Stimulated activated CD8-positive, alpha-beta memory T cell treated with anti-CD3 and anti-CD28 coated beads, Interleukin-15, amount 100 ng/mL, for 48 hours (primary cell): ENCODE measurements at regions not wholly inside any gene's neighbourhood (a gene's known extent, or its start where the extent isn't known, plus 50 kb on each side); places are given as distances from the start of the nearest gene placed in this dataset.

ENCODE experiments used
- DNase-seq, 2 donors: peaks; one replicate each; pipeline ENCODE4 v3.0.0-alpha.2; 2020; ENCODE audit warnings: low read depth in 2 of 2

DNA sequence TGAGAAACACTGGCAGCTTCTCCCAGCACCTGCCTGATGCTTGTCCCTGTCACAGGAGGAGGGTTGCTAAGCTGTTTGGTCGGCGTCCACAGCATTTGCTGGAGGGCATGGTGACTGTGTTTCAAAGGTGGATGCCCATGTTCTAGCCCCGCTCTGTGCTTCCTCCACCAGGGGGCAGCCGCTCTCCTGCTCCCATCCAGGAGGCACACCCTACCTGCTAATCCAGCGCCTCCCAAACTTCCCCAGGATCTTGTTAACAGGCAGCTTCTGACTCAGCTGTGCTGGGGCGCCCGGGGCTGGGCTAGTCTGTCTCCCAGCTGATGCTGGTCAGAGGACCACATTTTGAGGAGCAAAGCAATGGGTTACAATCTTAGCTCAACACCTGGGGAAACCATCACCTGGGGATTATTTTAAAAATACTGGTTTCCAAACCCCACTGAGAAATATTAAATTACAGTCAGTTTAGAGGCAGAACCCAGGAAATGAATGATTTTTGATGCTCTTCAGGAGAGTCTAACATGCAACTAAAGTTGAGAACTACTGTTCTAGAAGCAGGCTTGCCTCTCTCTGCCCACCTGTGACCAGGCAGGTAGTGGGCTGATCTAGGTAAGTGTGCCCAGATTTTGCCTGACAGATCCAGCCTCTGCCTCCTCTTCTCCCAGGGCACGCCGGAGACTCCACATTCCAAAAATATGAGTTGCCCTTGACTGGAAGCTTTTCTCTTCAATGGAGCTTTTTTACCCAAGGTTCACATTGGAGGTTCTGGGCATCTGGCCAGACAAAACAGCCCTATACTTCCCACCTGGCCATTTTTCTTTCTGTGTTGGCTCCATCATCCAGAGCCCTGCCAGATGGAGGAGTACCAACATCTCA lies 92.7 kb upstream of the GPR26 start:
- DNase-seq, result peak; percentile 14 to 28

- no peak for DNase-seq
Measured at GRCh38 chr10:123574109-123574698, 92.0 kb upstream of the GPR26 start.

DNA sequence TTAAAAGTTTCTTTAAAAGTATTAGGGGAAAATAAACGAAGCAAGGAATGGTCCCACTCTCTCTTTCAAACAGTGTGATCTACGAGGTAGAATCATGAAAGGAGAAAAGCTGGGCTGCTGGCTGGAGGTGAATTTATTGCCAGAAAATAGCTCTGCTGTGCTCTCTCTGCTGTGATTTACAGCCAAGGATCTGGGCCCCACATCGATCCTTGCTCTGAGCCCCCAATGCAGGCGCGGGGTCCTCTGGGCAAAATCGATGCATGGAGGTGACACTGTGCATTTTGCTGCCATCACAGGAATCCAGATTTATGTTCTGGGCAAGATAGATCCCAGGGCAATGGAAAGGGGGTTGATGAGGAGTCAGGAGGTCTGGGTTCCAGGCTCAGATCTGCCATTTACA lies 91.0 kb upstream of the GPR26 start:
- DNase-seq, result no peak

DNA sequence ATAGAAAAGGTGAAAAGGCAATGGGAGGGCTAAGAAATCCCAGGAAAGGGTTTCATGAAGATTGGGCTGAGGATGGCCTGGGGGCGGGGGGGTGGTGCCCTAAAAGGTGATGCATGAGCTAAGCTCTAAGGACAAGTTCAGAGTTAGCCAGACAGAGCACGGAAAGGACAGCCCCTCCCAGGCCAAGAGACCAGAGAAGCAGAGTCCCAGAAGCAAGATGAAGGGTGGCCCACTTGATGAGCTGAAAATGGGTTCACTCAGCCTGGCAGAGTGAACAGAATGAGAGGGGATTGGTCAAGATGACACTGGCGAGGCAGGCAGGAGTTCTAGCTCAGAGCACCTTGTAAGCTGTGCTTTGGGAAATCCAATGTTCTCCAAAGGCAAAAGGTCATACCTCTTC lies 89.4 kb upstream of the GPR26 start:
- DNase-seq, result no peak

DNA sequence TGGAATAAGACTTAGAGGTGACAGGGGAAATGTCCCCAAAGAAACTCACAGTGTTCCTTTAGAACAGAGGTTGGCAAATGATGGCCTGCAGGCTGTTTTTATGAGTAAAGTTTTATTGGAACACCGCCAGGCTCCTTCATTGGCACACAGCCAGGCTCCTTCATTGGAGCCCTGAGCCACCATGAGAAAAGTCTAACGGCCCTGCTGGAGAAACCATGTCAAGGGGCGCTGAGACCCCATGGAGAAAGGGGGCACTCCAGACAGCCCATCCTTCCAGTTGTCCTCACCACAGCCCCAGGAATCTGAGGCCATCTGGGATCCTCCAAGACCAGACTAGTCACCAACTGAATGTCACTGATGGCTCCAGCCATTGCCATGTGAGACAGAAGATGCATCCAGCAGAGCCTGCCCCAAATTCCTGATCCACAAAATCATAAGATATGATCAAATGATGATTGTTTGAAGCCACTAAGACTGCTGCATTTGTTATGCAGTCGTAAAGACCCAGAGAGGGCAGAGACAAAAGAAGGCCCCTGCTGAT lies 88.2 kb upstream of the GPR26 start:
- no peak for DNase-seq

- DNase-seq, result no peak
Measured at GRCh38 chr10:123578721-123579120, 87.4 kb upstream of the GPR26 start.

GRCh38 chr10:123579675-123580074 lies 86.5 kb upstream of the GPR26 start:
- DNase-seq, result no peak

DNA sequence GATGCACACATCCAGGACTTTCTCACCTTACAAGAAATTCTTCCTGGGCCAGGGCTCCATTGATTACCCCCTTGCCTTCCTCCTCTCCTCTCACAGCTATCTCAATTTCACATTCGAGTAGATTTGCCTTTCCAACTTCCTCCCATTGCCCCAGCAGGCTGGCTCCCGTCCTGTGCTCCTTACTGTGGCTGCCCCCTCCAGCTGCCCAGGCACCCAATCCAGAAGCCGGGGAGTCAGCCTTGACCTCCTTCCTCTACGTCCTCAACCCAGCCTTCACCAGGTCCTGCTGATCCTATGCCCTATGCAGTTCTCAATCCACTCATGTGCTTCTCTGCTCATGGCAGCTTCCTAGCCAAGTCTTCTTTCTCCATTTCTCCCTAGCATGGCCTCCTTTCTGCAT lies 85.7 kb upstream of the GPR26 start:
- DNase-seq, result no peak

GRCh38 chr10:123581656-123582055 lies 84.5 kb upstream of the GPR26 start:
- no peak for DNase-seq

- DNase-seq, result peak; percentile 31 to 40
Measured at GRCh38 chr10:123582084-123582989, 83.8 kb upstream of the GPR26 start.

DNA sequence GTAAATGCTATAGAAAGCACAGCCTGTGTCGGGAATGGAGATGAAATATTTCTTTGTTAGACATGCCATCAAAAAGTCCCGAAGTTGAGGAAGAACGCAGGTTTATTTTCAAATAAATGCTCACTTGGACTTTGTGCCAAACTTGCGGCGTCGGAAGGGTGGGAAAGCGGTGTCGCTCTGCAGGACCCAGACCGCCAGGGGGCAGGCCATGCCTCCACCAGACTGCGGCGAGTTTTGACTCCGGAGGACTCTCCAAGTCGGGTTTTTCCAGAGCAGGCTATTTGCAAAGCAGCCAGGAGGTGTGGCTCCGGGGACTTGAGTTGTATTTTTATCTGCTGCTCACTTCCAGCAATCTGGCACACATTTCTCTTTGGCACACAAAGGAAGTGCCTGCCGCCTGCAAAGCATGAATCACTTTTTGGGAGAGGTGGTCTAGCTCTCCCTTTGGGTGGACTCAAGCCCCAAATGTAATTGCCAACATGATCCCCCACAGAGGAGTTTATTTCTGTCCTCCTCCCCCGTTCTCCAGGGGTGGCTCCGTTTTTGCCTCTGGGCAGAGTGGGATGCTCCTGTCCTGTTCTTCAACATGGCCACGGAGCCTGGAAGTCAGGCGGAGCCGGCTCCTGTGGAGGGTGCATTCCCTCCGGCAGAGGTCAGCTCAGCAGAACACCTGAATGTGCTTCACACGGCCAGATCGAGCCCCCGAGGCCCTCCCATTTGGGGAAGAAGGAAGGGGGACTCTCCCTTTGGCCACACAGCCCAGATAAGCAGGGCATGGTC lies 82.3 kb upstream of the GPR26 start:
- peak; percentile 15 to 19 for DNase-seq

DNA sequence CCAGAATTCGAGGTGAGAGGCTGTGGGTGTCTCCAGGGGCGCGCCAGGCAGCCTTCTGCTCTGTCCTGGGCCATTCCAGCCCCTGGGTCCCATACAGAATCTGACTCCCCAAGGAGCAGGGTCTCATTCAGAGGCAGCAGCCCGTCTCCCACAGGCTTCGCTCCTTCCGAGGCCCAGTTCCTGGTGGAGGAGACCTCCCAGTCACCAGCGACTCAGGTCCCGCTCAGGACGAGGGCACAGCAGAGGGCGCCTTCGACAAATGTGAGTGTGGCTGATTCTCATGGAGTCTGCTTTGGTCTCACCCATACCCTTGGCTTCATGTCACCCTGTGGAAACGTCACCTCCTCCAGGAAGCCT lies 81.8 kb upstream of the GPR26 start:
- no peak for DNase-seq

DNA sequence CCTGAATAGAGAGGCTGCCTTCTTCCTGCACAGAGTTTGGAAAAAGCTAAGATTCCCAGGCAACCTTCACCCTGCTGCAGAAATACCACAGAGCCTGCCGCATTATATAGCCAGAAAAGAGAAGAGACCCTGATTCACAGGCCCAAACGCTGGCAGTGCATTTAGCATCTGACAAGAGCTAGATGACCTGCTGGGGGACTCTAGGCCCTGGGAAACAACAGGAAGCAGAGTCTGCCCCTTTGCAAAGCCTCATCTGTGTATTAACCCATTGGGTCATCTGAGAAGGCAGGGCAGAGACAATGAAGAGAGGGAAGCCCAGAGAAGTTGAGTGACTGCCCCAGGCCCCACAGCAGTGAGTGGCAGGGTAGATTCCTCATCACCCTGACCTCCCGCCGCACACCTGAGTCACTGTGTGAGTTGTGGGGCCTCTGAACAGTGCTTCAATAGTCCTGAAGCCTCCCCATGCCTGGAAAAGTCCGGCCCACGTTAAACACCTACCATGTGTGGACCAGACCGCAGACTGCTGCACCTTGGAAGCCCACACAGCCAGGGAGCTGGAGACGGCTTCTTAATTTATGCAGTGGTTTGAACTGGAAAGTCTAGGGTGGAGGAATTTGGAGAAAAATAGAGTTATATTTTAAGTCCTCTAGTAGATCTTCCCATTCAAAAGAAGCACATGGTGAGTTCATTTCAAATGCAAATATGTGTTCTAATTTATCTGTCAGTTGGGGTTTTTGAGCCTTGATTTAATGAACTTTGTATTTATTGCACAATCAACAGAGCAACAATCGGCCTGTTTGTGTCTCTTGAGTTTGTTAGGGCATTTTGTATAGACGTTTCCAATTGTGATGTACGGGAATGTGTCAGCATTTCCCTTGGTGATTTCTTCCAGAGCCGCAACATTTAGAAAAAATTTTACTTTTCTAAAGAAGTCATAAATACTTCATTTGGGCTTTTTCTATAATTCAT lies 80.4 kb upstream of the GPR26 start:
- no peak for DNase-seq

DNA sequence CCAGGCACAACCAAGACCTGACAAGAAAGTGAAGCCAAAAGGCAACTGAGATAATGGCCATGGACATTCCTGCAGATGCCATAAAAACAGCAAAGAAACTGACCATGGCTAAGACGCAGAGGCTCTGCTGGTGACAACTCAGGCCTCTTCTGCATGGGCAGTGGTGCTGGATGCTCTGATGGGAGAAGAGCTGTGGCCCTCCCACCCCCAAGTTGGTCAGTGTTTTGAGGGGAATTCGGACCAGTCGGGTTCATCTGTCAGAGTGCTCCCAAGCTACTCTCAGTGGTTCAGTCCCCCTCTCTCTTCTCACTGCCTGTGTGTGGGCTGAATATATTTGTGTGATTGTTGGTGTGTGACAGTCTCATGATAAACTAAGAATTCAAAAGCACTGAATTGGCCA lies 79.0 kb upstream of the GPR26 start:
- DNase-seq, result no peak

GRCh38 chr10:123588386-123588914 lies 77.7 kb upstream of the GPR26 start:
- no peak for DNase-seq

GRCh38 chr10:123595661-123596060 lies 70.5 kb upstream of the GPR26 start:
- no peak for DNase-seq

DNA sequence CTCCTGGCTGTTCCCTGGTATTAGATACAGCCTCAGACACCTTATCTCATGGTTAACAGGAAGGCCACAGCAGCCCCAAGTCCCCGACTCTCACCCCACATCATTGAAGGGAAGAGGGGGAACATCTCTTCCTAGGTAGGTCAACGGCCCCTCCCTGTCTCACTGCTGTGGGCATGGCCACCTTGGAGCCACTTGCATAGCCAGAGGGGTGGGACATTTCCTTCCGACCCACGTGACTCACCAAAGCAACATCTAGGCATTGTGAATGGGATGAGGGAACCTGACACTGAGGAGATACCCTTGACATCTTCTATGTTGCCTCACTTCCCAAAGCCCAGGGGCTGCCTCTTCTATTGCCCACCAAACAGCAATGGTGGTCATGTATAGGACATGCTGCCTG lies 68.5 kb upstream of the GPR26 start:
- DNase-seq, result no peak

- no peak for DNase-seq
Measured at GRCh38 chr10:123599366-123599849, 66.7 kb upstream of the GPR26 start.

GRCh38 chr10:123600177-123600576 lies 66.0 kb upstream of the GPR26 start:
- no peak for DNase-seq

DNA sequence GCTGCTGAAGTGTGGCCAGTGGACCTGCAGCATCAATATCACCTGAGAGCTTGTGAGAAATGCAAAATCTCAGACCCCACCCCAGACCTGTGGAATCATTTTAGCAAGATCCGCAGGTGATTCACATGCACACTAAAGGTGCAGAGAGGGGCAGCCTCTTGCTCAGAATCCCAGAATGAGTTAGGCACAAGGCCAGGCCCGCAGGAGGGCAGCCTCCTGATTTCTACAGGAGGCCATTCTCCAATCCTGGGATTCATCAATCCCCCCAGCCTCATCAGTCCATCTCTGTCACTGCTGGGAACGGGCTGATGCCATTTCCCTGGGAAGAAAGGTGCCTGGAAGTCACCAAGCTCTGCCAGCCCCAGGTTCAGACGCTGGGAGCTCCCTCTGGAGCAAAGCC lies 63.0 kb upstream of the GPR26 start:
- no peak for DNase-seq
